PC-3 (cell line): ENCODE measurements at regions not wholly inside any gene's neighbourhood (a gene's known extent, or its start where the extent isn't known, plus 50 kb on each side); places are given as distances from the start of the nearest gene placed in this dataset.

ENCODE experiments used
- ATAC-seq: fragments of 200-7000 bp; cut with Tn5 transposase; 2 replicates; pipeline ENCODE4 v1.9.1; 2020; ENCODE audit warnings: mild to moderate bottlenecking, moderate library complexity
- BruUV-seq: library from RNA; stranded (reverse); fragments of 400-500 nt; replicated peaks from 2 replicates; lab custom pipeline; 2021; lab: Mats Ljungman, UMichigan
- CTCF ChIA-PET: fragments of 300-600 bp; sonication (Branson Sonifier 250); formaldehyde crosslinking; loops from one replicate; lab custom pipeline; 2022; ENCODE audit warnings: antibody characterized with exemption; lab: Charles Lee
- POLR2A ChIA-PET: fragments of 300-600 bp; sonication (Branson Sonifier 250); formaldehyde crosslinking; loops from one replicate; lab custom pipeline; 2022; ENCODE audit warnings: antibody characterized with exemption; ENCODE audit not compliant: unreplicated experiment; lab: Charles Lee
- DNase-seq: peaks from one replicate; pipeline ENCODE4 v3.0.0-alpha.2; 2015
- H2AFZ ChIP-seq: fragments of 300-600 bp; sonication (generic); 2 replicates; pipeline ENCODE4 v1.6.0; 2016; ENCODE audit warnings: antibody characterized with exemption, low read length
- H3F3A ChIP-seq: fragments of 300-600 bp; sonication (generic); one replicate; pipeline ENCODE4 v1.6.0; 2017; ENCODE audit warnings: antibody characterized with exemption, low read length, control low read depth, mild to moderate bottlenecking; ENCODE audit not compliant: unreplicated experiment
- H3K27ac ChIP-seq: fragments of 300-600 bp; sonication (generic); 2 replicates; pipeline ENCODE4 v1.5.1; 2016; ENCODE audit warnings: mild to moderate bottlenecking, low read length
- H3K27me3 ChIP-seq: fragments of 300-600 bp; sonication (generic); 2 replicates; pipeline ENCODE4 v1.6.1; 2016; ENCODE audit warnings: low read length, mixed read lengths
- H3K36me3 ChIP-seq: fragments of 300-600 bp; sonication (generic); 2 replicates; pipeline ENCODE4 v1.6.1; 2016; ENCODE audit warnings: low read depth, mixed run types, low read length, mixed read lengths
- H3K4me1 ChIP-seq: fragments of 300-600 bp; sonication (generic); 2 replicates; pipeline ENCODE4 v1.5.1; 2016; ENCODE audit warnings: low read length; ENCODE audit not compliant: insufficient read depth
- H3K4me2 ChIP-seq: fragments of 300-600 bp; sonication (generic); 2 replicates; pipeline ENCODE4 v1.6.0; 2016; ENCODE audit warnings: low read length
- H3K4me3 ChIP-seq: fragments of 300-600 bp; sonication (generic); 2 replicates; pipeline ENCODE4 v1.5.1; 2016; ENCODE audit warnings: mild to moderate bottlenecking, low read length, mixed read lengths
- H3K79me2 ChIP-seq: fragments of 300-600 bp; sonication (generic); 2 replicates; pipeline ENCODE4 v1.6.1; 2017; ENCODE audit warnings: low read length, mixed read lengths
- H3K9ac ChIP-seq: fragments of 300-600 bp; sonication (generic); 2 replicates; pipeline ENCODE4 v1.6.0; 2016; ENCODE audit warnings: mild to moderate bottlenecking, low read length
- H3K9me2 ChIP-seq: fragments of 300-600 bp; sonication (generic); replicated peaks from 2 replicates; pipeline ENCODE4 v1.6.1; 2016; ENCODE audit warnings: mixed run types, low read length, mixed read lengths
- H3K9me3 ChIP-seq: fragments of 300-600 bp; sonication (generic); 2 replicates; pipeline ENCODE4 v1.6.1; 2016; ENCODE audit warnings: low read length, mixed read lengths
- H4K20me1 ChIP-seq: fragments of 300-600 bp; sonication (generic); 2 replicates; pipeline ENCODE4 v1.6.1; 2016; ENCODE audit warnings: low read length, mixed read lengths
- CTCF ChIP-seq: fragments of 300-600 bp; sonication (generic); conservative IDR thresholded peaks from 2 replicates; pipeline ENCODE4 v1.5.1; 2017; ENCODE audit warnings: antibody characterized with exemption, low read depth, mild to moderate bottlenecking, low read length
- EZH2 ChIP-seq: fragments of 300-600 bp; sonication (generic); IDR thresholded peaks from one replicate; pipeline ENCODE4 v1.6.1; 2017; ENCODE audit warnings: antibody characterized with exemption, mild to moderate bottlenecking, low read length; ENCODE audit not compliant: unreplicated experiment
- EZH2phosphoT487 ChIP-seq: fragments of 300-600 bp; sonication (generic); IDR thresholded peaks from 2 replicates; pipeline ENCODE4 v1.6.1; 2018; ENCODE audit warnings: mild to moderate bottlenecking, antibody characterized with exemption, low read length, borderline replicate concordance
- intact Hi-C: fragments of 100-400 bp; cut with micrococcal nuclease; formaldehyde crosslinking; loops from 2 replicates; pipeline ENCODE4 v1.9.0; 2023

DNA sequence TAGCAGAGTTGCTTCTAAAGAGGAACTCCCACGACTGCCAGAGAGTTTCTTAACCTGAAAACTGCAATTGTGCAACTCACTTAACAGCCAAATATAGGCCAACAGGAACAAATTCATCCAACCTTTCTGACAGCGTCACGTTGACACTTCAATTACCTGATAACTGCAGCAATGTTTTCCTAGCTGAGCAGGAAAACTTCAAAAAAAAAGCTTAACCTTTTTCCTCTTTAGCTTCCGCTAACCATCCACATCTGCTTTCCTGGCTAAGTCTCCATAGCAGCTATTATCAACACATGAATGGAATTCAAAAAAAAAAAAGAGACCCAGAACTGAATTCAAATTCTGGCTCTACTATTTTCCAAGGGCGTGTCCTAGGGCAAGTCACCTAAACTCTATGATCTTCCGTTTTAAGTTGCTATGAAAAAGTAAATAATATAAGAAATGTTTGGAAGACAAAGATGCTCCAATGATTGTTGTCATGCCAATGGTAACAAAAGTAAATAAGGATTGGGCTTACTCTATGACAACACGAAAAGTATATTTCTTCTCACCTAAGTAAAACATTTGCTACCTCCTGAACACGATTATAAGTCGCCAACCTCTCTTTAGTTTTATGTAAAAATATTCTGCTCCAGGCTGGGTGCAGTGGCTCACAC is 524.6 kb upstream of the JARID2 start:
- BruUV-seq = no TSS peak
- no peak for TF ChIP-seq EZH2phosphoT487
- TF ChIP-seq CTCF = no peak
- no peak for TF ChIP-seq EZH2
- Histone ChIP-seq H3K27ac (no peak overlapping the region), H3F3A (no peaks in the 10 kb centered on the region), H2AFZ (no peak overlapping the region), H3K4me3 (no peak overlapping the region), H4K20me1 (no peaks in the 10 kb centered on the region), H3K9me2 (no peaks in the 10 kb centered on the region), H3K36me3 (no peaks in the 10 kb centered on the region), H3K79me2 (no peaks in the 10 kb centered on the region), H3K9ac (no peak overlapping the region), H3K27me3 (no peaks in the 10 kb centered on the region), H3K4me2 (no peak overlapping the region), H3K4me1 (no peaks in the 10 kb centered on the region), H3K9me3 (no peaks in the 10 kb centered on the region)
- intact Hi-C loops = no loop called here
- DNase-seq (no peak), ATAC-seq (no peak)
- ChIA-PET CTCF (no interaction called here), POLR2A (no interaction called here)

DNA sequence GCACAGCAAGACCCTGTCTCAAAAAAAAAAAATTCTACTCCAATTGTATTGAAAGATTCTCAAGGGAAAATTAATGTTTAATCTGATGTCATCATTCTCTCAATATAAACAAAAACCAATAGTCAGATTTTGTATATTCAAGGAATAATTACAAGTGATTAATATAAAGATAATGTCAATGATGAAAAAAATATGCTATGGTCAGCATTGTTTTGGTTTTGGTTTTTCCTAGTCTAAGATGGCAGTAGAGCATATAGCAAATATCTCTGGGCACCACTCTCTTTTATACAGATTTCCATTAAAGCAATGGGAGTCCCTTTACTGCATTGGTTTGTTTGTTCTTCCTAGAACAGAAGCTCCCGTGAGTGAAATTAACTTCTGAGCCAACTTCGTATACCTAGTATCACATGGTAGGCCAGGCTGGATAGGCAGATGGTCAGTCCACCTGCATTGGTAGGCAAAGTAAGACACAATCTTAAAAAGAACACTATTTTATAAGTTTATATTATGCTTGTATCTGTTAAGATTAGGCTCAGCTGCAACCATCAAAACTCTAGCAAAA is 523.8 kb upstream of the JARID2 start:
- H3K9me2 ChIP-seq = no peaks in the 10 kb centered on the region
- POLR2A ChIA-PET = no interaction called here
- no peaks in the 10 kb centered on the region for H3K79me2 ChIP-seq
- CTCF ChIA-PET = no interaction called here
- DNase-seq (no peak), ATAC-seq (no peak)
- no peaks in the 10 kb centered on the region for H3K27me3 ChIP-seq
- BruUV-seq = no TSS peak
- no peaks in the 10 kb centered on the region for H3K9me3 ChIP-seq
- TF ChIP-seq EZH2 = no peak
- no peak for TF ChIP-seq EZH2phosphoT487
- TF ChIP-seq CTCF = no peak
- H4K20me1 ChIP-seq = no peaks in the 10 kb centered on the region
- H3K9ac ChIP-seq = no peak overlapping the region
- intact Hi-C loops = no loop called here
- no peak overlapping the region for H2AFZ ChIP-seq
- no peak overlapping the region for H3K4me3 ChIP-seq
- H3K36me3 ChIP-seq = no peaks in the 10 kb centered on the region
- H3K4me2 ChIP-seq = no peak overlapping the region
- no peaks in the 10 kb centered on the region for H3F3A ChIP-seq
- H3K4me1 ChIP-seq = no peaks in the 10 kb centered on the region
- H3K27ac ChIP-seq = no peak overlapping the region

- no peaks in the 10 kb centered on the region for H3K36me3 ChIP-seq
- BruUV-seq = no TSS peak
- CTCF ChIA-PET = no interaction called here
Observed at GRCh38 chr6:14722704-14723103, 523.2 kb upstream of the JARID2 start.

More at GRCh38 chr6:14722704-14723103, 523.2 kb upstream of the JARID2 start:
- POLR2A ChIA-PET = no interaction called here
- Histone ChIP-seq H2AFZ (no peak overlapping the region), H3K79me2 (no peaks in the 10 kb centered on the region), H4K20me1 (no peaks in the 10 kb centered on the region), H3F3A (no peaks in the 10 kb centered on the region), H3K9me2 (no peaks in the 10 kb centered on the region), H3K9ac (no peak overlapping the region), H3K27ac (no peak overlapping the region), H3K4me3 (no peak overlapping the region), H3K9me3 (no peaks in the 10 kb centered on the region), H3K4me1 (no peaks in the 10 kb centered on the region), H3K27me3 (no peaks in the 10 kb centered on the region), H3K4me2 (no peak overlapping the region)
- no peak for DNase-seq
- intact Hi-C loops = no loop called here
- TF ChIP-seq EZH2 = no peak
- TF ChIP-seq CTCF = no peak
- no peak for TF ChIP-seq EZH2phosphoT487
- no peak for ATAC-seq
